ENCODE measurements at regions not wholly inside any gene's neighbourhood (a gene's known extent, or its start where the extent isn't known, plus 50 kb on each side); places are given as distances from the start of the nearest gene placed in this dataset.

- TF ChIP-seq CTCF (IDR thresholded peaks at IDR 0.05): no peak
- TF ChIP-seq ZFX (IDR thresholded peaks at IDR 0.05; ENCODE audit: borderline replicate concordance): no peak
- H3K27ac ChIP-seq: no peak overlapping the region
Measured at GRCh38 chr12:41777064-41777790, 367.4 kb downstream of the GXYLT1 start.

GRCh38 chr12:41772478-41772877 lies 372.2 kb downstream of the GXYLT1 start:
- H3K27ac ChIP-seq: no peak overlapping the region
- TF ChIP-seq ZFX (IDR thresholded peaks at IDR 0.05; ENCODE audit: borderline replicate concordance) (no peak), CTCF (IDR thresholded peaks at IDR 0.05) (no peak)

- TF ChIP-seq ZFX (IDR thresholded peaks at IDR 0.05; ENCODE audit: borderline replicate concordance) (no peak), CTCF (IDR thresholded peaks at IDR 0.05) (no peak)
- H3K27ac ChIP-seq: no peak overlapping the region
Measured at GRCh38 chr12:41769810-41770209, 374.9 kb downstream of the GXYLT1 start.

- no peak overlapping the region for H3K27ac ChIP-seq
- TF ChIP-seq ZFX (IDR thresholded peaks at IDR 0.05; ENCODE audit: borderline replicate concordance) (no peak), CTCF (IDR thresholded peaks at IDR 0.05) (no peak)
Measured at GRCh38 chr12:41768456-41768855, 376.2 kb downstream of the GXYLT1 start.

- H3K27ac ChIP-seq: no peak overlapping the region
- TF ChIP-seq CTCF (IDR thresholded peaks at IDR 0.05) (no peak), ZFX (IDR thresholded peaks at IDR 0.05; ENCODE audit: borderline replicate concordance) (no peak)
Measured at GRCh38 chr12:41762691-41763090, 382.0 kb downstream of the GXYLT1 start.

- no peak overlapping the region for H3K27ac ChIP-seq
- TF ChIP-seq CTCF (IDR thresholded peaks at IDR 0.05) (no peak), ZFX (IDR thresholded peaks at IDR 0.05; ENCODE audit: borderline replicate concordance) (no peak)
Measured at GRCh38 chr12:41745593-41745992, 399.1 kb downstream of the GXYLT1 start.

- H3K27ac ChIP-seq: no peak overlapping the region
- TF ChIP-seq CTCF (IDR thresholded peaks at IDR 0.05) (no peak), ZFX (IDR thresholded peaks at IDR 0.05; ENCODE audit: borderline replicate concordance) (no peak)
Measured at GRCh38 chr12:41743835-41744234, 400.8 kb downstream of the GXYLT1 start.
